Stromal cell of bone marrow (primary cell): ENCODE measurements at regions not wholly inside any gene's neighbourhood (a gene's known extent, or its start where the extent isn't known, plus 50 kb on each side); places are given as distances from the start of the nearest gene placed in this dataset.
"Not testable (repeated sequence)": the region's sequence is repeated elsewhere in the genome, so short reads cannot be mapped to it uniquely, and the experiment has no call there.

Experiments
- DNase-seq: peaks from one replicate; pipeline ENCODE4 v3.0.0-alpha.2; 2012; ENCODE audit warnings: low read depth

DNA sequence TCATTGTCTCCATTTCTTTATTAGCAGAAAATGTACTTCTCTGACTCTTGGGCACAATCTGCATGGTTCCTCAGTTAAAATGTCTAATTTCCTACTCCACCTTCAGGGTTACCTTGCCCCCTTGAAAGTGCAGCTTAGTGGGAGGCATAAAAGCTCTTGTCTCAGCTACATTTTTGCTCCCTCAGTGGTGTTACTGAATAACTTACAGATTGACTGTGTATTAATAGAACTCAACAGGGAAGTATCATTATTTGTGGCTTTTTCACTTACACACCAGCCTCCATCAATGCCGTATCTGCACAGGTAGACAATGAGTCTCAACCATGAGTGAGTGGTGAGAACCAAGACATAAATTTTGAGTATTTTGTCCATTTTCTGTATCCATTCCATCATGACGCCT, 456.2 kb upstream of the MIR17HG start:
- no peak for DNase-seq

DNA sequence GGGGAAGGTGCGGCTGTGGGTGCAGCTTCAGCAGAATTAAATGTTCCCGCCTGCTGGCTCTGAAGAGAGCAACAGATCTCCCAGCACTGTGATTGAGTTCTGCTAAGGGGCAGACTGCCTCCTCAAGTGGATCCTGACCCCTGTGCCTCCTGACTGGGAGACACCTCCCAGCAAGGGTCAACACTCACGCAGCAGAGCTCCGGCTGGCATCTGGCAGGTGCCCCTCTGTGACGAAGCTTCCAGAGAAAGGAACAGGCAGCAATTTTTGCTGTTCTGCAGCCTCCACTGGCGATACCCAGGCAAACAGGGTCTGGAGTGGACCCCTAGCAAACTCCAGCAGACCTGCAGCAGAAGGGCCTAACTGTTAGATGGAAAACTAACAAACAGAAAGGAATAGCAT, 454.3 kb upstream of the MIR17HG start:
- DNase-seq, result not testable (repeated sequence)

DNA sequence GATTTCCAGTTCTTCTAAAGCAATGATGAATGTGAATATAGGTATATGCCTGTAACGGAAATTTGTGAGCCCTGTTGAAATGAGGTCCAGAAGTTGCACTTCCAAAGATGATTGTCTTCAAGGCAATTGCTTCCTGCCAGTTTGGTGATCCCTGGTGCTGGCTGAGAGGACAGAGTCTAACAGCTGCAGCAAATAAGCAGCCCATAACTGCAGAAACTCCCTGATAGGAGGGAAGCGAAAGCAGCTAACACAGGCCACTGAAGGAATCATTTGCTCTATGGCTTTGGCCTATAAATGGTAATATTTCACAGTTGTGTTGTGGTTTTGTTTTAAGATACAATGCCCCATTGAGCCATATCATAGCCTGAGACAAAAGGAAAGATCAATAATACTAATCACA, 451.5 kb upstream of the MIR17HG start:
- DNase-seq, result no peak

DNA sequence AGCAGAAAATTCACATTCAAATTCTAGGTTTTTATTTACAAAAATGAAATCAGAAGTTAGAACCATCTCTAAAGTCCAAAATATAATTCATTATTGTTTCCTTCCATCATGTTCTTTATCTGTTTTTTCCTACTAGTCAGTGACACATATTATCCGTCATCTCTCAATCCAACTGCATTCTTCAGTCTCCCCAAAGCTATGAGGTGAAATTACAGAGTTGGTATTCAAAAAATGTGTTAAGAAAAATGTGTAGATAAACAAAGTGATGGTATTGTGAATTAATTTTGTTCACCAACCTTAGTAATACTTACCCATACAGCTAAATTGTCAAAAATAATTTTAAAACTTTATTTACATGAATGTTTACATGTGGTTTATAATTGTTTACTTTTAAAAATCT, 448.7 kb upstream of the MIR17HG start:
- no peak for DNase-seq

DNA sequence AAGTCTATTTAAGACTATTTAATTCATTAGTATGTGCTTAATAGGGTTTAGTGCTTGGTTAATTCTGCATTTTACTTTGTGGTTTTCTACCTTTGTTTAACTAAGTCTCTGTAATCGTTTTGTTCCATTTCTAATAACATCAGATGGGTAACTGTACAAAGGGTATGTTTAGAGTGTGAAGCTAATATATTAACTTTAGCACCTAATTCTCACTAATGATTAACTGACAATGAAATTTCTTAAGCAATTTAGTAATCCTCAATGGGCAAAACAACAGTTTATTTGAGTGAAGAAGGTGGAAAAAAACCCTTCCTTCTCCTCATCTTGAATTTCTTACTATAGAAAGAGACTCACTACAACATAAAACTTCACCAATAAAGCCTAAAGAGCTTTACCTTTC, 448.1 kb upstream of the MIR17HG start:
- DNase-seq, result no peak

DNA sequence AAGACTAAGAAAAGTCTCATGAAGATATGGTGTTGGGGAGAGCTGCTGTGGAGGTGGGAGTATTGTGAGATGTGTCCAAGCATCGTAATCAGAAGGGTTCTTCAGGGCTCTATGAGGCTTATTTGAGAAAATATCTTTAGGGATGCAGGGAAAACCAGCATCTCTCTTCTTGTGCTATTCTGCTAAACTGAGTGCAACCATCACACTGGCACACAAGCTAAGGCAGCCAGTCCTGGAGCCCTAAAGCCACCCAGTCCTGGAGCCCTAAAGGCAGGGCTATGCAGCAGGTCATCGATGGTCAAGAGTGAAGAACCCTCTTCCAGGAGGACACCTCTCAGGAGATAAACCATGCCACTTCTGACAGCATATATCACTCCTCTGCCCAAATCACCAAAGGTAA, 445.2 kb upstream of the MIR17HG start:
- DNase-seq, result no peak

DNA sequence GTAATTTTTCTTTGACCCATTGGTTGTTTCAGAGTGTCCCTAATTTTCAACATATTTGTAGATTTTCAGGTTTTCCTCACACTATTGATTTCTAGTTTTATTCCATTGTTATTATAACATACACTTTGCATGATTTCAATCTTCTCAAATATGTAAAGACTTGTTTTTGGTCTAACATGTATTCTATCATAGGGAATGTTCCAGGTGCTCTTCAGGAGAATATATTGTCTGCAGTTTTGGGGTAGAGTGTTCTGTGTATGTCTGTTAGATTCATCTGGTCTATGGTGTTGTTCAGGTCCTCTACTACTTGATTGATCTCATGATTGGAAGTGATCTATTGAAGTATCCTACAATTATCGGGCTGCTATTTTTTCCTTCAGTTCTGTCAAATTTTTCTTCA, 440.9 kb upstream of the MIR17HG start:
- DNase-seq, result no peak

DNA sequence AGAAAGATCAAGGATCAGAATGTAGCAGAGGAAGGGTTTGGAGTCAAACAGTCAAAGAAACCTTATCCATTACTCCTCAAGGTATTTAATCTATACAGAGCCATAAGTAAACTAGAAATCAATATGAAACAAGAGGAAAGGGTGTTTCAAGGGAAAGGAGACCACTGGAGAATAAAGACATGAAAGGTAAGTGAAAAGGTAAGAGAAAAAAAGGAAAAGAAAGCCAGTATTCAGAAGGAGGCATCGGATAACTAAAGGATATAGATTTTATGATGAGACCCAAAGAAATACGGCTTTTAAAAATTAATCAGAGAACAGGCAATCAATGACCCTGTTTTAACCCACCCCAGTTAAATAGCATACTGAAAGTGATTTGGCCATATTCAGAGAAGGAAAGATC, 438.7 kb upstream of the MIR17HG start:
- DNase-seq, result no peak

DNA sequence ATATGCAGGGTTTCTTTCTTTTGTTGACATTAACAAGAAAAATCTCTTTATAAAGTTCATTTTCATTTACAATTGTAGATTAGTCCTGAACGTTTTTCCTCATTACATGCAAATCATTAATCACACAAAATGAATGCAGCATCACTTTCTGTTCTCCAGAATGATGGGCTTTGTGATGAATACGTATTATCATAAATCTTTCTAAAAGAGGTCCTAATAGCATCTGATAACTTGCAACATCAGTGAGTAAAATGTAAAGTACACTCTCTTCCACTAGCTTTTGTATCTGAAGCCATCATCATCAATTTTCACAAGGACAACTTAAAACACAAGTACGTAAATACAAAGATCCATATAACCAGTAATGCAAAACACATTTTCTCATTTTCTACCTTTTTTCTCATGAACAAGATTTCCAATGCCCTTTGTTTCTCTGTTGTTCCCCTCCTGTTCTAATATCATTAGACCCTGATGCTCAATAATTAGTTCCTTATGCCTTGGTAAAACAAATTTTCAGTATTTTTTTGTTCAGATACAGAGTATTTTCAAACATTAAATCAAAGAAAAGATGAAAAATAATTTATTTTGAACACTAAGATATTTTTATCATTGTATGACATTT, 437.4 kb upstream of the MIR17HG start:
- DNase-seq, result no peak

DNA sequence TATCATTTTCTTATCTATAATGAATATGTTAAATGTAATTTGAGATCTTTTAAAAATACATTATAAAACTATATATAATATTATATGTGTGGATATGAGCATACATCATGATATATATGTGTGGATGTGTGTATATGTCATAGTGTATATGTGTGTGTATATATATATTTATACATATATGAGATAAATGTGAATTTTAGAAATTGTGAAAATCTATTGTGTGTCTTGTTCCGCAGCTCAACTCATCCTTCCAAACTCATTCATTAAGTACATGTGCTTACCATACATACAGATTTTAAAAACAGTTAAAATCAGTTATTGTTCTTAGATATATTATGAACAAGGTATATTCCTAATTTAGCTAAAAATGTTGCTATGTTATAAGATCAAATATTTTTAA, 435.2 kb upstream of the MIR17HG start:
- no peak for DNase-seq

DNA sequence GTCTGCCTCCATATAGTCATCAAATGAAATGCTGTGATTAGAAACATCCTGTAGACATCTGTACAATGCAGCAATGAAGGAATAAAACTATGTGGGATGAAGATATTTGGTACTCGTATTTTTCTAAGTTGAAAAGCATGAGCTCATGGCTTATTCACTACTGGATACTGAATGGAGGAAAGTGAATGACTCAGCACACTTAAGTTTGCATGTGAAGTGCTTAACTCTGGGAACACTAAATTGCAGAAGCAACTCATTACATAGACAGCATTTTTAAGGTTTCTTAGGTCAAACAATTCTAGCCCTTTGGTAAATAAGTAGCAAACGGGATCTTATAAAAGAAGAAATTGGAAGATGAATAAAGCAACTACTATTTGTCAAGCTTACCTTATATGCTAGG, 429.0 kb upstream of the MIR17HG start:
- DNase-seq, result no peak

DNA sequence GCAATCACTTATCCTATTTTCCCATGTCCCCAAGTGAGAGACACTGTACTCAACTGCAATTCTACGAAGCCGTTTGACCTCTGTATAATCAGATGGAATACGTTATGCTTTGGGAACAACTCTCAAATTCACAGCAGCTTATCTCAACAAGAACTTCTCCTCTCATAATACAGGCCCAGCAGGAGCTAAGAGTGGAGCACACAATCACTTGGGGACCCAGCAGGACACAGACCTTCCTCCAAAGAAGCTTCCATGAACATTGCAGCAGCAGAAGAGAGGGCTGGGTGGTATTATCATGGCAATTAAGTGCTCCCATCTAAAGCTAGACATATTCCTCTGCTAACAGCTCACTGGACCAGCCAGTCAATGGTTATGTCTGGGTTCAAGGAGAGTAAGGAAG, 428.3 kb upstream of the MIR17HG start:
- no peak for DNase-seq

DNA sequence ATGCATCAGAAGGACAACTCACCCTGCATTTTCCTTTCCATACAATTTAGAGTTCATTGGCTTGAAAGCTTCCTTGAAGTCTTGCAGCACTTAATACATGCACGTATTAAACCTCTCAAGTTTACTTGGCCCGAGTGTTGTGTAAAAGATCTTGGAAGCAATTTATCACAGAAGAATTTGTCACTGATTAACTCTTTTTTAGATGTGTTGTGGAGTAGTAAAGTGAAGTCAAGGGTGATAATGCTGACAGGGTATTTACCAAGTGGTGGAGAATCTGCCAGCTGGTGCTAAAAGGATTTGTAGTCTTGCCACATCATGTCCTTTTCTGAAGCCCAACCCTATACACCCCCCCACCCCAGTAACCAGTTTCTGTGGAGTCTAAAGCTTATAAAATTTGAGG, 421.0 kb upstream of the MIR17HG start:
- no peak for DNase-seq

DNA sequence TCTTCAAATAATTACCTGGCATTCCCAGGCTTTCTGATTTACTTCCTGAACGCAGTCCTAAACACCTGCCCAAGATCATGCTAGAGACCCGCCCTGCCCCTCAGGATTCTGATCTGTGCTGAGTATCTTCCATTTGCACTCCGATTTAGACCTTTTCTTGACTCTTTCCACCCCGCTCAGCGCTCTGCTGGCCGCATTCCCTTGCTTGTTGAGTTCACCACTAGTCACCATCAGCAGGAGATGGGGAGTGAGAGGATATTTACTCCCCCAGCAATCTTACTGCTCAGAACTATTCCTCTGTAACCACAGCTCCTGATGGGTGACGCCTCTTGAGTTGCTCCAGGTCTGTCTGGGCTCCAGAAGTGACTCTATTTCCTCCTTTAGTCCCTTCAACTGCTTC, 419.4 kb upstream of the MIR17HG start:
- DNase-seq, result no peak

DNA sequence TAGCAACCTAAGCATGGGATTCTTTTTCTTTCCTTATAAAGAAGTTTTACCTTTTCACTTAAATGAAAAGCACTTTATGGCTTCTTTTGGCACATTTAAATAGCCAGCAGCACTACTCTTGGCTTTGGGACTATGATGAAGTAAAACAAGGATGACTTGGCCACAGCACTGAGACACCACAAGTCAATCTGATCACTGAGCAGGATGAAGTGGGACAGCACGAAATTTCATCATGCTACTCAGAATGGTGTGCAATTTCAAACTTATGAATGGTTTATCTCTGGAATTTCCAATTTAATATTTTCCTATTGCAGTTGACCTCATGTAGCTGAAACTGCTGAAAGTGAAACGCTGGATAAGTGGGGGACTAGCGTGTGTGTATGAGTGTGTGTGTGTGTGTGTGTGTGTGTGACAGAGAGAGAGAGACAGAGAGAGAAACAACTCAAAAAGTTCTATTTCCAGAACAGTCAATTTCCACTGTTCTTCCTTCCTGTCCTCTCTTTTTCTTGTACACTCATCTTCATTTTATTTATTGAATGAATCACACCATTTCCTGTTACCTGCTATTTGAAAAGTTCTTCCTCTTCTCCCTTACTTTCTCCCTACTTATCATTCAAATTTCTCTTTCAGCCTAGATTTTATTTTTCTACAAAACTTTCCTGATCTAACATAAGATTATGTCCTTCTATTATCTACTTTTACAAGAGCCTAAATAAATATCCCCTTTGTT, 414.2 kb upstream of the MIR17HG start:
- DNase-seq, result no peak

DNA sequence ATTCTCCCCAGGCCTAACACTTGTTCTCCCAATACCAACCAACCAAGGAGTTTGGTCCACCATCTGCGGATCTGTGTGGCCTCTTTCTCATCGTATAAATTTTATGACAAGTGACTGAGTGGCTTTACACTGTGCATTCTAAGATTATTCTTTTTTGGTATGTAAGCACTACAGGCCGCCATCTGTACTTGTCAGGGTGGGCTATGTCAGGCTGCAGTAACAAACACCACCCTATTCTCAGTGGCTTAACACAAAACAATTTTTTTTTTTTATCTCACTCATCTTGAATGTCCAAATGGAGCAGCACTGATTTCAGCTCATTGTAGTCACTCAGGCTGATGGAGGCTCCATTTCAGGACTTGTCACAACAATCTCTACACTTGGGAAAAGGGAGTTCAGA, 412.7 kb upstream of the MIR17HG start:
- no peak for DNase-seq

DNA sequence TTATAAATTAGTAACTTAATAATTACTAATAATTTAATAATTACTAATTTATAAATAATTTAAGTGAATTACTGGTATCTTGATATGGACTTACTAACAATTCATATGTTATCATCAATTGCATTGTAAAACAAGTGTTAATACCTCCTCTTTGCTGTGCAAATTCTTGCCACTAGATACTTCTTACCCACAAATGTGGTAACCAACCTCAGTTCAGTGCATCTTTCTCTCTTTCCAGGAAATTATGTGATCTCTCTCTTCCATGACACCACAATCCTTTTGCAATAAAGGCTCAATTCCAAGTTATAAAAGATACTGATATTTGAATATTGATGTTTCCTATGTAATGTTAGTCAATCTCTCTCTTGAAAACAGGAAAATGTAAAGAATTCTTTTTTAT, 408.6 kb upstream of the MIR17HG start:
- DNase-seq, result no peak

DNA sequence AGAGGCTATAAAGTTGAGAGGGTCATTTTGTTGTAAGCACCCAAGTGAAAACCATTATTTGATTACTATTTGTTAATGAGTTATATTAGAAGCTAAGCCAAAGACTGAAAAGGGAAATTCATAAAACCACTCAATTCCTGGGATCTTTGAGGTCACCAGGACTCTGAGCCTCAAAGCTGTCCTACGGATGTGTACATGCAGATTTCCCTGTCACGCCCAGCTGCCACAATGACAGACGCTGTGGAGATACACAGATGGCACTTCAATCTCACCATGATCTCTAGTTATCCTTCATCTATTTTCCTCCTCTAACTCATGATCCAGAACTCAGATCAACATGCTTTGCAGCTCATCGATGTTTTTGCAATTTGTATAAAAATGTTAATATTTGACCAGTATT, 403.5 kb upstream of the MIR17HG start:
- no peak for DNase-seq

DNA sequence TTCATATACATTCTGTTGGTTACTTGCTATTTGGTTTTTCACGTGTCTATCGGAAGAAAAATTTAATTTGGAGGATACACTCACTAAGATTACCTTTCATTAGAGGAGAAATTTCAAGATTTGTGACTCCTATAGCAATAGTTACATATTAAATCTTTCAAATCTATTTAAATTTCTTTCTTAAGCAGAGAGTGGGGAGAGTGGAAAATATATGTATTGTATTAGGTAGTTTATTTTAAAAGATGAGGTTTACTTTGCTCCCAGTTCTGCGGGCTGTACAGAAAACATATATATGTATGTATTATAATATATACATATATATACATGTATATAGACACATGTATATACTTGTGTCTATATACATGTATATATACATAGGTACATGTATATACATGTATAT, 402.3 kb upstream of the MIR17HG start:
- DNase-seq, result not testable (repeated sequence)

DNA sequence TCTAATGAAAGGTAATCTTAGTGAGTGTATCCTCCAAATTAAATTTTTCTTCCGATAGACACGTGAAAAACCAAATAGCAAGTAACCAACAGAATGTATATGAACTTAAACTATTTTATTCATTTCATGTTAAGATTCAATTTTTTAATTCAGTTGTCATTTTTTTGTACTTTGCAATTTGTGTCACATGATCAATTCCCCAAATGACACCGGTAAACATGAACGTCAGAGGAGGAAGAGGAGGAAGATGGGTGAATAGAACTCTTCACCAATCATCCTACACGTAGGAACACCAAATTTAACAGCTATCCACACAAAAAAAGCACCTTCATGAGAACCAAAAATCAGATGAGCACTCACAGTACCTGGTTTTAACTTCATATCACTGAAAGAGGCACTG, 401.4 kb upstream of the MIR17HG start:
- not testable (repeated sequence) for DNase-seq

DNA sequence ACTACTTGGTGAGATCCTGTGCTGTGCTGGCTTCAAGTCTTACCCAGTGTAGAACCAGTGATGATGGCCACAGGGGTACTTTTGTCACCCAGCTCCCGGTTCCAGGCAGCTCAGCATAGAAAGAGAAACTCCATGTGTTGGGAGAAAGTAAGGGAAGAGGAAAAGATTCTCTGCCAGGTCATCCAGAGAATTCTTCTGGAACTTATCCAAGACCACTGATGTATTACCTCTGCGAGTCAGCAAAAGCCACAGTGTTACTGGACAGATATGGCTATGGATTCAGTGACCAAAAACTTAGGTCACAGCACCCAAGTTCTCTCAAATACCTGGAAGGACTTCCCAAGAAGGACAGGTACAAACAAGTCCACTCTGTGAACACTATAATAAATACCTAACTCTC, 399.5 kb upstream of the MIR17HG start:
- no peak for DNase-seq

DNA sequence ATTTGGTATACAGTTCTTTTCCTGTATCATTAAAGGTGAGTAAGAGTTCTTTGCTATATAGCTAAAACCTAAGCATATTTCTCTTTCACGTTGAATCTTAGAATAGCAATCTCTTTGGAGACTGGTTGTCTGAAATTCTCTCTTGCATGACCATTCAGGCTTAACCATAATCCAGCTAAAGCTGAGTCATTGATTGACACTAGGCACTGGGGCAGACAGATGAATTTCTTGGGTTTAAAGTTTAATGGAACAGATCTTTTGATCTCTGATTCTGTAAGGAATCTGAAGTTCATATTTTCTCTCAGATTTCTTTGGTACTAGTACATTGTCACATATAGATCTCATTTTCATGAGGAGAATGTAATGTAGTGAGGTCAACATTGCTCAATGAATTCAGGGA, 397.3 kb upstream of the MIR17HG start:
- no peak for DNase-seq

DNA sequence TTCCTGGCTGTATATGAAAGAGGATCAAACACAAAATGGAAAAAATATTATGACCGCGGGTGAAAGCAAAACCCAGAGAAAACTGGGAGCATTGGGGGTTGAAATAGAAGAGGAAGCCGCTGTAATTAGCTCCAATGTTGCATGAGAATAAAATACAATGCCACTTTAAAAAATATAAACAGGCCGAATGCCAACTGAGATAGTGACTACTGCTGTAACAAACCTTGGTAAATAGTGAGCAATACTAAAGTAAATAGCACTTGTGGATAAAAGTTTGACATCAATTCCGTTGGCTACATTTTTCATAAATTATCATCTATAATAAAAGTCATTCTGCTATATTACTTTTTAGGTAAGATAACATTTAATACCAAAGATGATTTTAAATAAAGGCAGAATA, 395.8 kb upstream of the MIR17HG start:
- DNase-seq, result no peak

DNA sequence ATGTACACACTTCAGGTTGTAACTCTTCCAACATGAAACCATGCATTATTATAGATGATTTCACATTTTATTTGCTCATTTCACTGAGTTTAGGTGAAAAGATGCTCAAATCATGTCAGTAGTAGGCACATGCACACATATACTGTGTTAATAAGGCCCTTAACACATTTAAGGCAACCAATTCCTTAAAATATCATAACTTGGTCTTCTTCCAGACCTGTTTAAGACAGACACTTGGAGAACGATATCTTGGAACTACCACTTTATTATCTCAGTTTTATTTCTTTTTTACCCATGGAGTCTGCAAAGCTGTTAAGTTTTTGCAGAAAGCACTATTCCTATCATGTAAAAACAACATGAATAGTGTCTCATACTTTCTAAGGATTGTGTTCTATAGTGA, 395.2 kb upstream of the MIR17HG start:
- DNase-seq, result no peak
